ENCODE measurements at regions not wholly inside any gene's neighbourhood (a gene's known extent, or its start where the extent isn't known, plus 50 kb on each side); places are given as distances from the start of the nearest gene placed in this dataset.
"Not testable (repeated sequence)": the region's sequence is repeated elsewhere in the genome, so short reads cannot be mapped to it uniquely, and the experiment has no call there.

GRCh38 chr2:122681626-122682025 lies 926.2 kb downstream of the TSN start:
- DNase-seq = no peak

GRCh38 chr2:122682356-122682755 lies 926.9 kb downstream of the TSN start:
- DNase-seq = no peak

DNA sequence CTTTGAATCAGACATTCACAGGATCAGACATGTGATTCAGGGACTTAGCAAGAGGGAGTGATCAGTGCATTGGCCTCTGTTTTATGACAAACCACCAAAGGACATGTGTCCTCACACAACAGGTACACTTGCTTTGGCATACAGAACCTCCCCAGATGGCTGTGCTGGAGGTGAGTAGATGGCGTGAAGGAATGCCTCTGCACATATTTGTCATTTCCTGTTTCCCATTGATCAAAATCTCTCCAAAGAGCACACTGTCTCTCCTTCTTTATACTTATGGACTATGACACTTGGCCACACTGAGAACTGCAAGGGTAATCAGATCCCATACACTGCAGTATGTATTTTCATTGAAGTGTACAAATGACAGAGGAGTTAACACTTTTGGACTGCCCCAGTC lies 927.6 kb downstream of the TSN start:
- DNase-seq = no peak

- no peak for DNase-seq
Measured at GRCh38 chr2:122692400-122693083, 937.1 kb downstream of the TSN start.

- DNase-seq = no peak
Measured at GRCh38 chr2:122697415-122697814, 942.0 kb downstream of the TSN start.

DNA sequence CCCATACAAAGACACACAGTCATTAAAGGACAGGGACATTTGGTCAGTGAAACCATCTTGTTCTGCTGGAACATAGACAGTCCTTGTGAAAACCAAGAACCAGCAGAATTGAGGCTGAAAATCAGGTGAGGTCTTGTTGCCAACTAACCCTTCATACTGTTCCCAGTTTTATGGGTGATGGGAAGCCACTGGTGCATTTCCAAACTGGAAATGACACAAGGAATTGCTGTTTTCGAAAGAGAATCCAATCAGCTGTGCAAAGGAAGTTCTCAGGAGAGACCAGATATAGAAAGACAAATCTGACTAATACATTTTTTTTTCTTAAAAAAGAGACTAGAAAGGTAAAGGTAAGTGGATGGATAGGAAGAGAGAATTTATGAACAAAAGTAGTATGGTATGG lies 948.2 kb downstream of the TSN start:
- DNase-seq = no peak

GRCh38 chr2:122704109-122704563 lies 948.7 kb downstream of the TSN start:
- DNase-seq = no peak

DNA sequence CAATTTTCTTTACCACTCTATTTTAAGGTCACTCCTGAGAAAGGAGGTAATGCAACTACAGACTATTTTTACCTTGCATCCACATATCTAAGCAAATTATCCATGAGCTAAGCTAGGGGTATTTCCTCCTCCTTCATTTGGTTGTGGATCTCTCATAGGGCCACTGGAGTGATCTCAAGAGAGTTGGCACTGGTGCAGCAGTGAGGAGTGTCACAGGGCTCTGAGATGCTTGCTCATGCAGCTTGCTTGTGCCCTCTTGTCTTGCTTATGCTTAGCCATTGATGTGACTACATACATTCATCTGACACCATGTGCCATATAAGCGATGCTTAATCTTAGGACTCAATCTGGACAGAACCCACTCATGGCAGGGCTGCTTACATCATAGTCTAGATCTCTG lies 950.3 kb downstream of the TSN start:
- DNase-seq = no peak

DNA sequence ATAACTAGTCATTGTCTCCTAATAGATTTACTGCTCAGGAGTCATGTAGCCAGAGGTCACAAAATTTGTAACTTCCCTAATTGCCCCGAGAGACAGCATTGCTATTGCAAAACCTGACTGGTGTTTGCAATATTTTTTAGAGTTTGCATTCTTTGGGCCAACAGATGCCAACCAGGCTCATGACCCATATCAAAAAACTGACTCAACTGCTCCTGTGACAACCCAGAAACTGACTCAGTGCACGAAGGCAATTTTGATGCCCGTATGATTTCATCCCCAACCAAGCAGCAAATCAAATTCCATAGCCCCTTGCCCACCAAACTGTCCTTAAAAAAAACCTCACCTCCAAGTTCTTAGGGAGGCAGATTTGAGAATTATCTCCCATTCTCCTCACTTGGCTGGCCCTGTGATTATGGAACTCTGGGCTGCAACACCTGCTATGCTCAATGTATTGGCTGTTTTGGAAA lies 951.3 kb downstream of the TSN start:
- no peak for DNase-seq

GRCh38 chr2:122707224-122707824 lies 951.9 kb downstream of the TSN start:
- DNase-seq = no peak

- no peak for DNase-seq
Measured at GRCh38 chr2:122710049-122710448, 954.6 kb downstream of the TSN start.

GRCh38 chr2:122713800-122714199 lies 958.3 kb downstream of the TSN start:
- DNase-seq = no peak

DNA sequence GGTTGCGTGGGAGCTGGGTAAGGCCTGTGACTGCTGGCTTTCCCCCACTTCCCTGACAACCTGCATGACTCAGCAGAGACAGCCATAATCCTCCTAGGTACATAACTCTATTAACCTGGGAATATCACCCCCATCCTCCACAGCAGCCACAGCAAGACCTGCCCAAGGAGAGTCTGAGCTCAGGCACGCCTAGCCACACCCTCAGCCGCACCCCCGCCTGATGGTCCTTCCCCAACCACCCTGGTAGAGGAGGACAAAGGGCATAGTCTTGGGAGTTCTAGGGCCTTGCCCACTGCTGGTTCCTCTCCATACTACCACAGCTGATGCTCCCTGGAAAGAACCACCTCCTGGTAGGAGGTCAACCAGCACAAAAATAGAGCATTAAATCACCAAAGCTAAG lies 965.4 kb downstream of the TSN start:
- not testable (repeated sequence) for DNase-seq

GRCh38 chr2:122734766-122735424 lies 979.4 kb downstream of the TSN start:
- no peak for DNase-seq

DNA sequence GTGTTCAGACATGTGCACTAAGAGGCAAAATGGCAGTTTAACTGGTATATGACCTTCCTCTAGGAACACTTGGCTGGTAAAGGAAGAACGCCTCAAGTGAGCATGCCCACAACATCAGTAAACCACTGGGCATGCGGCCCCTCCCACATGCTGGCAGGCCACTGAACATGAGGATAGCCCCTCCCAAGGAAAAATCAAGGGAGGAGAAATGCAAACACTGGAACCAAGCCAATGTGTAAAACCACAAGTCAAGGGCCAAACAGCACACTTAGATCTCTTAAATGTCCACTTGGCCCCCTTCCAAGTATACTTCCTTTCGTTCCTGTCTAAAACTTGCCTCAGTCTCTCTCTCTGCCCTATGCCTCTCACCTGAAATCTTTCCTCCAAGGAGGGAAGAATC lies 980.8 kb downstream of the TSN start:
- DNase-seq = no peak

GRCh38 chr2:122737429-122738077 lies 982.1 kb downstream of the TSN start:
- no peak for DNase-seq

DNA sequence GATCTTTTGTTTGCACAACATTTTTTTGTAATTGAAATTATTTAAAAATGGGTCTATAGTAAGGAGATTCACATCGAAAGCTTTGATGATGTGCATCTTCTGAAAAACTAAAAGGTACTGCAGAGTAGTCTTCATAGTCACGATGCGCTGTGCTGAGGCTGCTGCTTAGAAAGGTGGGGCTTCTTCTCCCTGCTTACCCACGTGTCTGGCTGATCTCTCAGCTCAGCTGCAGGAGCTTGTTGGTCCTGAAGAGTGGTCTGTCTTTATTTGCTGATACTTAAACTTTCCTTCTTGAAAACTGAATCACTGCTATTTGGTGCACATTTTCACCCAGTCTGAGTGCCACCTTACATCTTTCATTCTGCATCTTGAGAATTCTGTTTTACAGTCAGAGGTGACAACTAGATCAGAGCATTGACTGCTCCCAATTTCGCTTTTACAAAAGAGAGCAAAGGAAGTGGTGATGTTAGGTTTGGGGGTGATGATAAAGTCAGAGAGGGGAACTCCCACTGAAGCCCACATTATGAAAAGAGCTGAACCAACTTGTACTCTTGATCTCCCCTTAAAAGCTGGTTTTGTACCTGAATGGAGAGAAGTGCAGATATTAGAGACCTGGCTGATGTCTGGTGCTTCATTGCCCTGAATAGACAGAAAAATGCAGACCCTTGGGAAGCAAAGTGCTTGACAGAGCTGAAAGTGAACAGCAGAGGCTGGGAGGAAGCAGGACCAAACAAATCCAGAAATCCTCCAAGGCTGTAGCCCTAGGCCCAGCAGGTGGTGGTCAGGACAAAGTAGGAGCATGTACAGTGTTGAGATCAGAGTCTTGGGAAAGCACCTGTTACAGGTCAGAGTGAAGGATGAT lies 984.5 kb downstream of the TSN start:
- no peak for DNase-seq

- no peak for DNase-seq
Measured at GRCh38 chr2:122740594-122740948, 985.1 kb downstream of the TSN start.

DNA sequence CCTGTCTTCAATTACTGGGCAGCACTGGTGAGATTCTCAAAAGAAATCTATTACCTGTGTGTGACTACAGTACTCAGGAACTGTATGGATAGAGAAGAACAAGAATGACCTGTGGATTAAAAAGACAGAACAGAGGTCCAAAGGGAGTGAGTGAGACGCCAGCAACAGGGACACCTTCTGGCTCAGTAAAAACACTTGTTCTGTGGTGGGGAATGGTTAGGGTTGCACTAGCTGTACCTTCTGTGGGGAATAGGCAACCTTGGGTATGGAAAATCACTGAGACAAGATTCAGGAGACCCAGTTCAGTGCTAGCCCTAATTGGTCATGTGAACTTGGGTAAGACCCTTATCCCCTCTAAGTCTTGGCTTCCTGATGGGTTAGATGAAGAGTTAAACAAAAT lies 986.0 kb downstream of the TSN start:
- no peak for DNase-seq

DNA sequence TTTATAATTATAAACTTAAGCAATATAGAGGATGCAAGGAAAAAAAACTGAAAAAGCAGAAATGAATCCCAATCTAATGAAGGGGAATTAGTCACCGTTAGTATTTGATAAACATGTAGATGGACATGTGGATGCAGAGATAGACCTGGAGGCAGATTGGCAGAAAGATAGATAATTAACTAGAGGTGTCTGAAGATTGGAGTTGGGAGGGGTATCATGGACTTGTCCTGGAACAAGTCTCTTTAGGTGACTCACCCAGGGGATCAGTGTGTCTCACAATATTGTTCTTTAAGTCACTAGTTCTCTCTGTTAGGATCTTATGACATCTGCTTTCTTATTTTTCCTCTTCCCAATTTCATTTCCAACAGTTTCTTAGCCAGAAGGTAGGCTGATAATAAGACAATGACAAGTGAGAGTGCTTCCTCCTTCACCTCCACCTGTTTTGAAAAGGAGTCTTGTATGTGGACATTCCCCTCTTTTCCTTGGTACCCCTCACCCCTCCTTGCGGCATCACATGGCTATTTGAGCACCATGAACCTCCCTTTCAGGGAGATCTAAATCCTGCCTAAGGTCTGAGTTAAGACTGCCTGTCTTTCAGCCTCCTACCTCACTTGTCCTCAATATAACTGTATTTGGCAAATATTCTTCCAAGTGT lies 987.7 kb downstream of the TSN start:
- DNase-seq = no peak

GRCh38 chr2:122745603-122746002 lies 990.2 kb downstream of the TSN start:
- DNase-seq = no peak

GRCh38 chr2:122747670-122748069 lies 992.2 kb downstream of the TSN start:
- DNase-seq = no peak
